Tibial nerve (tissue), 4 donors: ENCODE measurements at regions not wholly inside any gene's neighbourhood (a gene's known extent, or its start where the extent isn't known, plus 50 kb on each side); places are given as distances from the start of the nearest gene placed in this dataset.

Experiments
- DNase-seq, 2 donors: peaks; one replicate each; pipeline ENCODE4 v3.0.0-alpha.2; 2019; ENCODE audit warnings: low spot score in 2 of 2
- H3K27ac ChIP-seq, 4 donors: fragments of 200-600 bp; sonication (generic) in 3 of 4; one replicate each; pipeline ENCODE4 v1.5.1; 2017 to 2019; ENCODE audit warnings: mild to moderate bottlenecking in 1 of 4
- H3K27me3 ChIP-seq, 2 donors: fragments of 200-600 bp; sonication (generic) in 1 of 2; one replicate each; pipeline versions ENCODE4 v1.5.1 to v1.6.0; 2017 to 2019
- H3K36me3 ChIP-seq, 3 donors: fragments of 200-600 bp; sonication (generic); one replicate each; pipeline ENCODE4 v1.5.1; 2018 to 2019
- H3K4me1 ChIP-seq, 4 donors: fragments of 200-600 bp; sonication (generic) in 3 of 4; one replicate each; pipeline ENCODE4 v1.5.1; 2017 to 2019
- H3K4me3 ChIP-seq, 4 donors: fragments of 200-600 bp; sonication (generic) in 3 of 4; one replicate each; pipeline ENCODE4 v1.5.1; 2017 to 2019; ENCODE audit warnings: mild to moderate bottlenecking in 1 of 4, moderate library complexity in 1 of 4
- H3K9me3 ChIP-seq, 4 donors: fragments of 200-600 bp; sonication (generic) in 3 of 4; one replicate each; pipeline ENCODE4 v1.5.1; 2017 to 2019
- EP300 ChIP-seq, 2 donors: sonication (generic); formaldehyde crosslinking; IDR thresholded peaks; one replicate each; pipeline ENCODE4 v1.6.1; 2017; ENCODE audit warnings: antibody characterized with exemption in 2 of 2, mild to moderate bottlenecking in 1 of 2
- POLR2A ChIP-seq, 2 donors: fragments of 450-650 bp; IDR thresholded peaks; one replicate each; pipeline ENCODE4 v1.6.1; 2017; ENCODE audit warnings: antibody characterized with exemption in 2 of 2, mild to moderate bottlenecking in 2 of 2, moderate library complexity in 2 of 2
- WGBS, 2 donors: methylation state at CpG; one replicate each; pipeline ENCODE4 v1.1.5; 2018; 5-methylcytosine and 5-hydroxymethylcytosine counted together
- TF ChIP-seq, protein P1 (sequence below), 5 experiments: fragments of 200-600 bp in 3 of 5; fragments of 450-650 bp in 2 of 5; sonication (generic) in 3 of 5; IDR thresholded peaks; one replicate each; pipeline ENCODE4 v1.5.1; 2016 to 2019; ENCODE audit warnings: antibody characterized with exemption in 5 of 5, mild to moderate bottlenecking in 3 of 5, moderate library complexity in 2 of 5

DNA sequence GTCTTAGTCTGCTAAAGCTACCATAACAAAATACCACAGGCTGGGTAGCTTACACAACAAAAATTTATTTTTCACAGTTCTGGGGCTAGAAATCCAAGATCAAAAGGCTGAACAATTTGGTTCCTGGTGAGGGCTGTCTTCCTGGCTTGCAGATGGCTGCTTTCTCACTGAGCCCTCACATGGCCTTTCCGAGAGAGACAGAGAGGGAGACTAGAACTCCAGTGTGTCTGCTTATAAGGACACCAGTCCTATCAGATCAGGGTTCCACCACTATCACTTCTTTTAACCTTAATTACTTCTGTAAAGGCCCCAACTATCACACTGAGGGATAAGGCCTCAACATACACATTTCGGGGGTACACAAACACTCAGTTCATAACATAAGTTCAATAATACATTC is 527.4 kb upstream of the VSTM2A start:
- Histone ChIP-seq H3K9me3 (no peaks in the 10 kb centered on the region), H3K27me3 (no peaks in the 10 kb centered on the region), H3K27ac (no peak overlapping the region), H3K4me3 (no peak overlapping the region), H3K4me1 (no peaks in the 10 kb centered on the region), H3K36me3 (no peaks in the 10 kb centered on the region)
- no peak for DNase-seq
- 67 to 74% methylated on average over 2 of the region's 2 CpGs for WGBS, 2 donors
- TF ChIP-seq POLR2A (IDR thresholded peaks at IDR 0.05) (no peak), EP300 (IDR thresholded peaks at IDR 0.05) (no peak)
- TF ChIP-seq, protein P1, sequence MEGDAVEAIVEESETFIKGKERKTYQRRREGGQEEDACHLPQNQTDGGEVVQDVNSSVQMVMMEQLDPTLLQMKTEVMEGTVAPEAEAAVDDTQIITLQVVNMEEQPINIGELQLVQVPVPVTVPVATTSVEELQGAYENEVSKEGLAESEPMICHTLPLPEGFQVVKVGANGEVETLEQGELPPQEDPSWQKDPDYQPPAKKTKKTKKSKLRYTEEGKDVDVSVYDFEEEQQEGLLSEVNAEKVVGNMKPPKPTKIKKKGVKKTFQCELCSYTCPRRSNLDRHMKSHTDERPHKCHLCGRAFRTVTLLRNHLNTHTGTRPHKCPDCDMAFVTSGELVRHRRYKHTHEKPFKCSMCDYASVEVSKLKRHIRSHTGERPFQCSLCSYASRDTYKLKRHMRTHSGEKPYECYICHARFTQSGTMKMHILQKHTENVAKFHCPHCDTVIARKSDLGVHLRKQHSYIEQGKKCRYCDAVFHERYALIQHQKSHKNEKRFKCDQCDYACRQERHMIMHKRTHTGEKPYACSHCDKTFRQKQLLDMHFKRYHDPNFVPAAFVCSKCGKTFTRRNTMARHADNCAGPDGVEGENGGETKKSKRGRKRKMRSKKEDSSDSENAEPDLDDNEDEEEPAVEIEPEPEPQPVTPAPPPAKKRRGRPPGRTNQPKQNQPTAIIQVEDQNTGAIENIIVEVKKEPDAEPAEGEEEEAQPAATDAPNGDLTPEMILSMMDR (IDR thresholded peaks at IDR 0.05) = no peak

DNA sequence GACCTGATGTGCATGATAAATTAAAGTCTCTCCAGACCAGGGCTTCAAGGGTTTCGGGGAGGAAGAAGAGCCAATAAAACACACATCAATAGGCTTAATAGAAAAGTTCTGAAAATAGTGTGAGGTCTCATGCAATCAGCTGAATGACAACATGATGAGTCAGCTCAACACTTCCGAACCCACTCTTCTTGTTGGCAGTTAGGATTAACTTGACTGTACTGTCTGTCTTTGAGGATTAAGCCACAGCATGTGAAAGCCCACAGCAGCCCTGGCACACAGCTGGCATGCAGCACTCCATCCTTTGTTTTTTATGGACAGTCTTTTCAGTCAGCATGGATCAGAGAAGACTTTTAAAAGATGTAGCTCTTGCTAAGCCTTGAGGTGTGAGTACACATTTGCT is 526.9 kb upstream of the VSTM2A start:
- Histone ChIP-seq H3K36me3 (no peaks in the 10 kb centered on the region), H3K27me3 (no peaks in the 10 kb centered on the region), H3K4me1 (no peaks in the 10 kb centered on the region), H3K4me3 (no peak overlapping the region), H3K27ac (no peak overlapping the region), H3K9me3 (no peaks in the 10 kb centered on the region)
- WGBS, 2 donors = 35 to 56% methylated on average over 2 of the region's 2 CpGs
- DNase-seq = no peak
- no peak for TF ChIP-seq EP300 (IDR thresholded peaks at IDR 0.05)
- TF ChIP-seq, protein P1 (IDR thresholded peaks at IDR 0.05) = no peak
- no peak for TF ChIP-seq POLR2A (IDR thresholded peaks at IDR 0.05)

DNA sequence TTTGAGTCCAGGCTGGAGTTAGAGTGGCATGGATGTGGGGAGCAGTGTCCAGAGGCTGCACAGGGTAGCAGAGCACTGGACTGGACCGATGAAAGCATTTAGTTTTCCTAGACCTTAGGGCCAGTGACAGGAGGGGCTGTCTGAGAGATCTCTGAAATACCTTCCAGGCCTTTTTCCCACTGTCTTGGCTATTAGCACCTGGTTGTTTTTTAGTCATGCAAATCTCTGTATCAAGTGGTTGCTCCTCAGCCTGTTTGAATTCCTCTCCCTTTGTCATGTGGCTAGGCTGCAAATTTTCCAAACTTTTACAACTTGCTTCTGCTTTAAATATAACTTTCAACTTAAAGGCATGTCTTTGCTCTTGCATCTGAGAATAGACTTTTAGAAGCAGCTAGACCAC is 504.3 kb upstream of the VSTM2A start:
- DNase-seq = no peak
- TF ChIP-seq, protein P1 (IDR thresholded peaks at IDR 0.05) = no peak
- TF ChIP-seq EP300 (IDR thresholded peaks at IDR 0.05) (no peak), POLR2A (IDR thresholded peaks at IDR 0.05) (no peak)
- H3K4me3 ChIP-seq = no peak overlapping the region
- WGBS, 2 donors = 71 to 92% methylated on average over 1 of the region's 1 CpG
- no peaks in the 10 kb centered on the region for H3K27me3 ChIP-seq
- H3K4me1 ChIP-seq = no peaks in the 10 kb centered on the region
- H3K9me3 ChIP-seq = peaks cover 0 to 10% (median 0%) of the 10 kb centered on the region in 4 donors
- no peak overlapping the region for H3K27ac ChIP-seq
- H3K36me3 ChIP-seq = no peaks in the 10 kb centered on the region

DNA sequence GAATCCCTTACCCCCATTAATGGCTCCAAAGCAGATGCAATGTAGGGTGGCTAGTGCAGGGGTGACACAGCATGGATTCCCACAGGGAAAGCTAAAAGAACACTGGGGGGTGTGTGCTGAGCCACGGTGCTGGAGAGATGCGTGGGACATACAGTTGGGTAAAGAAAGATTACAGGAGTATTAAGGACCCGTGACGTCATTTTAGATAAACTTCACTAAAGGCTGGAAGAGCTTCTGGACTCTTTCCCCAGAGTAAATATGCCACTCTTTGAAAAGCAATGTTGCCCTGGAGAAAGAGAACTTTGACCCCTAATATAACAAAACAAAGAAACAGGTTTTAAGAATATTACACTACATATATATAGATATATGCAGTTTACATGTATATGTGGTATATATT is 481.5 kb upstream of the VSTM2A start:
- H3K9me3 ChIP-seq = peaks cover 0 to 6% (median 0%) of the 10 kb centered on the region in 4 donors
- H3K27ac ChIP-seq = no peak overlapping the region
- 63 to 83% methylated on average over 4 of the region's 4 CpGs for WGBS, 2 donors
- no peak overlapping the region for H3K4me3 ChIP-seq
- TF ChIP-seq, protein P1 (IDR thresholded peaks at IDR 0.05) = no peak
- TF ChIP-seq POLR2A (IDR thresholded peaks at IDR 0.05) (no peak), EP300 (IDR thresholded peaks at IDR 0.05) (no peak)
- no peaks in the 10 kb centered on the region for H3K36me3 ChIP-seq
- no peaks in the 10 kb centered on the region for H3K27me3 ChIP-seq
- no peak for DNase-seq
- no peaks in the 10 kb centered on the region for H3K4me1 ChIP-seq

DNA sequence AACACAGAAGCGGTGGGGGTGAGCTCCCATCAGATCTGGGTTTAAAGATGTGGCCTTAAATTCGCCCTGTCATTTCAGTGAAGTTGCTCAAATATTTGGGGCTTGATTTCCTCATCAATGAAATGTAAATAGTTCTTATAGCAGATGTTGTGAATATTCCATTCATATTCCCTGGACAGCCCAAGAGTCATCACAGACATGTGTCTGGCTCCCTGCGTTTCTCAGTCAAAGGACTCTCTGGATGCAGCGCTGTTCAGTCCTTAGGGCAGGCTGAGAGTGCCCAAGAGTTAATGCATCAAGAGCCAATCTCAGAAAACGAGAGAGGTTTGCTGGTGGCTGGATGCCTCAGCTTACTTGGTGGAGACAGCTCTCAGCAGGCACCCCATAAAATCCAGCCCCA is 475.5 kb upstream of the VSTM2A start:
- no peak overlapping the region for H3K27ac ChIP-seq
- DNase-seq = no peak
- no peaks in the 10 kb centered on the region for H3K4me1 ChIP-seq
- H3K36me3 ChIP-seq = no peaks in the 10 kb centered on the region
- H3K27me3 ChIP-seq = no peaks in the 10 kb centered on the region
- no peak overlapping the region for H3K4me3 ChIP-seq
- no peaks in the 10 kb centered on the region for H3K9me3 ChIP-seq
- 64 to 75% methylated on average over 5 of the region's 5 CpGs for WGBS, 2 donors
- TF ChIP-seq, protein P1 (IDR thresholded peaks at IDR 0.05) = no peak
- TF ChIP-seq POLR2A (IDR thresholded peaks at IDR 0.05) = no peak
- no peak for TF ChIP-seq EP300 (IDR thresholded peaks at IDR 0.05)
